ENCODE measurements at regions not wholly inside any gene's neighbourhood (a gene's known extent, or its start where the extent isn't known, plus 50 kb on each side); places are given as distances from the start of the nearest gene placed in this dataset.

- no peaks in the 10 kb centered on the region for H3K9me3 ChIP-seq (ENCODE audit: control insufficient read depth in 2 of 2, insufficient read depth in 1 of 2, low read depth in 1 of 2, low read length in 1 of 2)
- no peaks in the 10 kb centered on the region for H3K36me3 ChIP-seq (ENCODE audit: control insufficient read depth in 2 of 2, insufficient read depth in 2 of 2, low read length in 1 of 2)
- WGBS, 2 donors, result 85 to 87% methylated on average over 5 of the region's 5 CpGs
- H3K27ac ChIP-seq (ENCODE audit: low read depth in 2 of 2, low read length in 1 of 2), result no peak overlapping the region
- H3K4me1 ChIP-seq (ENCODE audit: control insufficient read depth in 2 of 2, insufficient read depth in 2 of 2, low read length in 1 of 2), result no peaks in the 10 kb centered on the region
- H3K27me3 ChIP-seq (ENCODE audit: control insufficient read depth in 1 of 2, insufficient read depth in 2 of 2, low read length in 2 of 2), result no peaks in the 10 kb centered on the region
- H3K4me3 ChIP-seq (ENCODE audit: low read depth in 1 of 2, low read length in 2 of 2), result no peak overlapping the region
Observed at GRCh38 chr5:69000216-69000919, 93.4 kb upstream of the SLC30A5 start.

GRCh38 chr5:69000949-69001348 is 92.9 kb upstream of the SLC30A5 start:
- H3K4me3 ChIP-seq (ENCODE audit: low read depth in 1 of 2, low read length in 2 of 2), result no peak overlapping the region
- no peaks in the 10 kb centered on the region for H3K4me1 ChIP-seq (ENCODE audit: control insufficient read depth in 2 of 2, insufficient read depth in 2 of 2, low read length in 1 of 2)
- WGBS, 2 donors, result 65 to 74% methylated on average over 2 of the region's 2 CpGs
- H3K36me3 ChIP-seq (ENCODE audit: control insufficient read depth in 2 of 2, insufficient read depth in 2 of 2, low read length in 1 of 2), result no peaks in the 10 kb centered on the region
- H3K27me3 ChIP-seq (ENCODE audit: control insufficient read depth in 1 of 2, insufficient read depth in 2 of 2, low read length in 2 of 2), result no peaks in the 10 kb centered on the region
- H3K27ac ChIP-seq (ENCODE audit: low read depth in 2 of 2, low read length in 1 of 2), result no peak overlapping the region
- no peaks in the 10 kb centered on the region for H3K9me3 ChIP-seq (ENCODE audit: control insufficient read depth in 2 of 2, insufficient read depth in 1 of 2, low read depth in 1 of 2, low read length in 1 of 2)

GRCh38 chr5:69001627-69002026 is 92.2 kb upstream of the SLC30A5 start:
- no peak overlapping the region for H3K27ac ChIP-seq (ENCODE audit: low read depth in 2 of 2, low read length in 1 of 2)
- no peaks in the 10 kb centered on the region for H3K27me3 ChIP-seq (ENCODE audit: control insufficient read depth in 1 of 2, insufficient read depth in 2 of 2, low read length in 2 of 2)
- H3K4me1 ChIP-seq (ENCODE audit: control insufficient read depth in 2 of 2, insufficient read depth in 2 of 2, low read length in 1 of 2), result no peaks in the 10 kb centered on the region
- no peaks in the 10 kb centered on the region for H3K9me3 ChIP-seq (ENCODE audit: control insufficient read depth in 2 of 2, insufficient read depth in 1 of 2, low read depth in 1 of 2, low read length in 1 of 2)
- no peak overlapping the region for H3K4me3 ChIP-seq (ENCODE audit: low read depth in 1 of 2, low read length in 2 of 2)
- 84 to 90% methylated on average over 4 of the region's 4 CpGs for WGBS, 2 donors
- no peaks in the 10 kb centered on the region for H3K36me3 ChIP-seq (ENCODE audit: control insufficient read depth in 2 of 2, insufficient read depth in 2 of 2, low read length in 1 of 2)

- Histone ChIP-seq H3K36me3 (ENCODE audit: control insufficient read depth in 2 of 2, insufficient read depth in 2 of 2, low read length in 1 of 2) (no peaks in the 10 kb centered on the region), H3K9me3 (ENCODE audit: control insufficient read depth in 2 of 2, insufficient read depth in 1 of 2, low read depth in 1 of 2, low read length in 1 of 2) (no peaks in the 10 kb centered on the region), H3K27ac (ENCODE audit: low read depth in 2 of 2, low read length in 1 of 2) (no peak overlapping the region), H3K4me1 (ENCODE audit: control insufficient read depth in 2 of 2, insufficient read depth in 2 of 2, low read length in 1 of 2) (no peaks in the 10 kb centered on the region), H3K4me3 (ENCODE audit: low read depth in 1 of 2, low read length in 2 of 2) (no peak overlapping the region), H3K27me3 (ENCODE audit: control insufficient read depth in 1 of 2, insufficient read depth in 2 of 2, low read length in 2 of 2) (no peaks in the 10 kb centered on the region)
- WGBS, 2 donors, result 64 to 72% methylated on average over 3 of the region's 3 CpGs
Observed at GRCh38 chr5:69004127-69004526, 89.7 kb upstream of the SLC30A5 start.

- no peak overlapping the region for H3K4me3 ChIP-seq (ENCODE audit: low read depth in 1 of 2, low read length in 2 of 2)
- H3K27ac ChIP-seq (ENCODE audit: low read depth in 2 of 2, low read length in 1 of 2), result no peak overlapping the region
- no peaks in the 10 kb centered on the region for H3K36me3 ChIP-seq (ENCODE audit: control insufficient read depth in 2 of 2, insufficient read depth in 2 of 2, low read length in 1 of 2)
- no peaks in the 10 kb centered on the region for H3K9me3 ChIP-seq (ENCODE audit: control insufficient read depth in 2 of 2, insufficient read depth in 1 of 2, low read depth in 1 of 2, low read length in 1 of 2)
- no peaks in the 10 kb centered on the region for H3K27me3 ChIP-seq (ENCODE audit: control insufficient read depth in 1 of 2, insufficient read depth in 2 of 2, low read length in 2 of 2)
- no peaks in the 10 kb centered on the region for H3K4me1 ChIP-seq (ENCODE audit: control insufficient read depth in 2 of 2, insufficient read depth in 2 of 2, low read length in 1 of 2)
- 79 to 82% methylated on average over 3 of the region's 3 CpGs for WGBS, 2 donors
Observed at GRCh38 chr5:69004676-69005075, 89.1 kb upstream of the SLC30A5 start.

- H3K9me3 ChIP-seq (ENCODE audit: control insufficient read depth in 2 of 2, insufficient read depth in 1 of 2, low read depth in 1 of 2, low read length in 1 of 2), result no peaks in the 10 kb centered on the region
- H3K27ac ChIP-seq (ENCODE audit: low read depth in 2 of 2, low read length in 1 of 2), result no peak overlapping the region
- no peaks in the 10 kb centered on the region for H3K36me3 ChIP-seq (ENCODE audit: control insufficient read depth in 2 of 2, insufficient read depth in 2 of 2, low read length in 1 of 2)
- H3K27me3 ChIP-seq (ENCODE audit: control insufficient read depth in 1 of 2, insufficient read depth in 2 of 2, low read length in 2 of 2), result no peaks in the 10 kb centered on the region
- WGBS, 2 donors, result 52 to 66% methylated on average over 2 of the region's 2 CpGs
- H3K4me1 ChIP-seq (ENCODE audit: control insufficient read depth in 2 of 2, insufficient read depth in 2 of 2, low read length in 1 of 2), result no peaks in the 10 kb centered on the region
- no peak overlapping the region for H3K4me3 ChIP-seq (ENCODE audit: low read depth in 1 of 2, low read length in 2 of 2)
Observed at GRCh38 chr5:69006030-69006429, 87.8 kb upstream of the SLC30A5 start.

GRCh38 chr5:69007163-69007562 is 86.7 kb upstream of the SLC30A5 start:
- Histone ChIP-seq H3K4me1 (ENCODE audit: control insufficient read depth in 2 of 2, insufficient read depth in 2 of 2, low read length in 1 of 2) (no peaks in the 10 kb centered on the region), H3K27ac (ENCODE audit: low read depth in 2 of 2, low read length in 1 of 2) (no peak overlapping the region), H3K4me3 (ENCODE audit: low read depth in 1 of 2, low read length in 2 of 2) (no peak overlapping the region), H3K9me3 (ENCODE audit: control insufficient read depth in 2 of 2, insufficient read depth in 1 of 2, low read depth in 1 of 2, low read length in 1 of 2) (no peaks in the 10 kb centered on the region), H3K36me3 (ENCODE audit: control insufficient read depth in 2 of 2, insufficient read depth in 2 of 2, low read length in 1 of 2) (no peaks in the 10 kb centered on the region), H3K27me3 (ENCODE audit: control insufficient read depth in 1 of 2, insufficient read depth in 2 of 2, low read length in 2 of 2) (no peaks in the 10 kb centered on the region)
- 40 to 43% methylated on average over 4 of the region's 4 CpGs for WGBS, 2 donors

GRCh38 chr5:69007726-69008368 is 86.0 kb upstream of the SLC30A5 start:
- Histone ChIP-seq H3K9me3 (ENCODE audit: control insufficient read depth in 2 of 2, insufficient read depth in 1 of 2, low read depth in 1 of 2, low read length in 1 of 2) (no peaks in the 10 kb centered on the region), H3K27ac (ENCODE audit: low read depth in 2 of 2, low read length in 1 of 2) (no peak overlapping the region), H3K4me1 (ENCODE audit: control insufficient read depth in 2 of 2, insufficient read depth in 2 of 2, low read length in 1 of 2) (no peaks in the 10 kb centered on the region), H3K4me3 (ENCODE audit: low read depth in 1 of 2, low read length in 2 of 2) (no peak overlapping the region), H3K27me3 (ENCODE audit: control insufficient read depth in 1 of 2, insufficient read depth in 2 of 2, low read length in 2 of 2) (no peaks in the 10 kb centered on the region), H3K36me3 (ENCODE audit: control insufficient read depth in 2 of 2, insufficient read depth in 2 of 2, low read length in 1 of 2) (no peaks in the 10 kb centered on the region)
- 20 to 22% methylated on average over 4 of the region's 4 CpGs for WGBS, 2 donors

- Histone ChIP-seq H3K4me3 (ENCODE audit: low read depth in 1 of 2, low read length in 2 of 2) (no peak overlapping the region), H3K4me1 (ENCODE audit: control insufficient read depth in 2 of 2, insufficient read depth in 2 of 2, low read length in 1 of 2) (no peaks in the 10 kb centered on the region), H3K36me3 (ENCODE audit: control insufficient read depth in 2 of 2, insufficient read depth in 2 of 2, low read length in 1 of 2) (no peaks in the 10 kb centered on the region), H3K27ac (ENCODE audit: low read depth in 2 of 2, low read length in 1 of 2) (no peak overlapping the region), H3K9me3 (ENCODE audit: control insufficient read depth in 2 of 2, insufficient read depth in 1 of 2, low read depth in 1 of 2, low read length in 1 of 2) (no peaks in the 10 kb centered on the region), H3K27me3 (ENCODE audit: control insufficient read depth in 1 of 2, insufficient read depth in 2 of 2, low read length in 2 of 2) (no peaks in the 10 kb centered on the region)
- 74 to 88% methylated on average over 4 of the region's 4 CpGs for WGBS, 2 donors
Observed at GRCh38 chr5:69010476-69010875, 83.3 kb upstream of the SLC30A5 start.

- no peaks in the 10 kb centered on the region for H3K9me3 ChIP-seq (ENCODE audit: control insufficient read depth in 2 of 2, insufficient read depth in 1 of 2, low read depth in 1 of 2, low read length in 1 of 2)
- H3K36me3 ChIP-seq (ENCODE audit: control insufficient read depth in 2 of 2, insufficient read depth in 2 of 2, low read length in 1 of 2), result no peaks in the 10 kb centered on the region
- H3K4me3 ChIP-seq (ENCODE audit: low read depth in 1 of 2, low read length in 2 of 2), result no peak overlapping the region
- no peak overlapping the region for H3K27ac ChIP-seq (ENCODE audit: low read depth in 2 of 2, low read length in 1 of 2)
- WGBS, 2 donors, result 71 to 73% methylated on average over 5 of the region's 5 CpGs
- H3K27me3 ChIP-seq (ENCODE audit: control insufficient read depth in 1 of 2, insufficient read depth in 2 of 2, low read length in 2 of 2), result no peaks in the 10 kb centered on the region
- no peaks in the 10 kb centered on the region for H3K4me1 ChIP-seq (ENCODE audit: control insufficient read depth in 2 of 2, insufficient read depth in 2 of 2, low read length in 1 of 2)
Observed at GRCh38 chr5:69011910-69012309, 81.9 kb upstream of the SLC30A5 start.

Measured in esophagus (tissue), 2 donors.